CD4-positive, alpha-beta memory T cell (primary cell): ENCODE measurements at regions not wholly inside any gene's neighbourhood (a gene's known extent, or its start where the extent isn't known, plus 50 kb on each side); places are given as distances from the start of the nearest gene placed in this dataset.

Experiments
- CTCF ChIA-PET: fragments of 350-600 bp; sonication (Branson Sonifier 250); formaldehyde crosslinking; loops from one replicate; lab custom pipeline; 2021; ENCODE audit warnings: inconsistent platforms; ENCODE audit not compliant: partially characterized antibody; lab: Charles Lee
- POLR2A ChIA-PET: fragments of 350-600 bp; sonication (Branson Sonifier 250); formaldehyde crosslinking; loops from one replicate; lab custom pipeline; 2021; ENCODE audit not compliant: partially characterized antibody; lab: Charles Lee
- DNase-seq, 5 donors: peaks; one replicate each; pipeline versions ENCODE4 v3.0.0 to v3.0.0-alpha.2; 2020 to 2022; ENCODE audit warnings: mixed read lengths in 1 of 5
- H3K27ac ChIP-seq: one replicate; pipeline ENCODE4 v1.7.0; 2013; ENCODE audit warnings: low read depth, low read length
- H3K27me3 ChIP-seq: 2 replicates; pipeline ENCODE4 v1.7.0; 2013; ENCODE audit warnings: mild to moderate bottlenecking, low read length, moderate library complexity; ENCODE audit not compliant: insufficient read depth
- H3K36me3 ChIP-seq: 2 replicates; pipeline ENCODE4 v1.7.0; 2013; ENCODE audit warnings: mild to moderate bottlenecking, low read length, moderate library complexity; ENCODE audit not compliant: insufficient read depth
- H3K4me1 ChIP-seq: 2 replicates; pipeline ENCODE4 v1.7.0; 2013; ENCODE audit warnings: mild to moderate bottlenecking, low read length, moderate library complexity; ENCODE audit not compliant: insufficient read depth
- H3K4me3 ChIP-seq, 2 donors: one replicate each; pipeline ENCODE4 v1.7.0; 2013; ENCODE audit warnings: low read length in 2 of 2, mild to moderate bottlenecking in 1 of 2
- H3K9me3 ChIP-seq, 2 donors: one replicate each; pipeline ENCODE4 v1.7.0; 2013; ENCODE audit warnings: low read length in 2 of 2, control low read depth in 1 of 2; ENCODE audit not compliant: control insufficient read depth in 1 of 2
- H3K27ac Mint-ChIP-seq, 7 donors: one replicate each; pipeline ENCODE4 v1.8.0; 2020 to 2021; ENCODE audit warnings: mixed read lengths in 7 of 7, mild to moderate bottlenecking in 6 of 7, inconsistent platforms in 3 of 7, moderate library complexity in 3 of 7
- H3K27me3 Mint-ChIP-seq, 2 donors: one replicate each; pipeline ENCODE4 v1.8.0; 2020 to 2021; ENCODE audit warnings: mixed read lengths in 2 of 2
- H3K36me3 Mint-ChIP-seq, 2 donors: one replicate each; pipeline ENCODE4 v1.8.0; 2020 to 2021; ENCODE audit warnings: mixed read lengths in 2 of 2, inconsistent platforms in 1 of 2, mild to moderate bottlenecking in 1 of 2
- H3K4me1 Mint-ChIP-seq, 4 donors: one replicate each; pipeline ENCODE4 v1.8.0; 2020 to 2021; ENCODE audit warnings: mixed read lengths in 4 of 4, mild to moderate bottlenecking in 1 of 4
- H3K4me3 Mint-ChIP-seq, 8 donors: one replicate each; pipeline ENCODE4 v1.8.0; 2020 to 2021; ENCODE audit warnings: mixed read lengths in 8 of 8, mild to moderate bottlenecking in 7 of 8, moderate library complexity in 6 of 8, inconsistent platforms in 3 of 8
- H3K9me3 Mint-ChIP-seq, 8 donors: one replicate each; pipeline ENCODE4 v1.8.0; 2020 to 2021; ENCODE audit warnings: mixed read lengths in 8 of 8, mild to moderate bottlenecking in 5 of 8, inconsistent platforms in 3 of 8, moderate library complexity in 1 of 8
- intact Hi-C: fragments of 100-400 bp; cut with micrococcal nuclease; formaldehyde crosslinking; loops from one replicate; pipeline ENCODE4 v1.15.1; 2023

DNA sequence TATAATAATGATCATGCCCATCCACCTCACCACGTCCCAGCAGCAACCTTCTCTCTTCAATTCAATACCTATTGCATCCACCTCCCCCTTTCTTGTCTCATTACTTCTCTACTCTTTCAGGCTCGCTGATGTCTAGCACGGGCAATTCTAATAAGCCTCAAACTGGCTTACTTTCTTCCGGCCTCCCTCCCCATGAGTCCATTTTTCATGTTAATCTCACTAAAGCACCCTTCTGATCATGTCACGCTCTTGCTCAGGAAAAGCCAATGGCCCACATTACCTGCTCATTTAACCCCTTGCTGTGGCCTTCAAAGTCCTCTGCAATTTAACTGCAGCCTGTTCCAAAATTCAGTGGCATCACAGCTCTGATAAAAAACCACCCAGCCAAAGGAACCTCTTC, 105.1 kb downstream of the UTRN start:
- Mint-ChIP-seq H3K36me3 (peaks cover 31 to 39% of the 10 kb centered on the region in 2 donors), H3K4me1 (peaks cover 31 to 77% (median 50%) of the 10 kb centered on the region in 4 donors), H3K4me3 (no peak overlapping the region), H3K27me3 (no peaks in the 10 kb centered on the region), H3K27ac (no peak overlapping the region), H3K9me3 (peaks cover 0 to 2% (median 0%) of the 10 kb centered on the region in 8 donors)
- Histone ChIP-seq H3K4me1 (peaks cover 35% of the 10 kb centered on the region), H3K36me3 (no peaks in the 10 kb centered on the region), H3K27ac (no peak overlapping the region), H3K27me3 (no peaks in the 10 kb centered on the region), H3K9me3 (no peaks in the 10 kb centered on the region), H3K4me3 (no peak overlapping the region)
- intact Hi-C loops: no loop called here
- CTCF ChIA-PET: no interaction called here
- DNase-seq: no peak
- POLR2A ChIA-PET: interaction anchor here (1.2 kb wide), 1 partner anchor 11 kb away, joined by 3 read pairs; no protein-coding TSS in a partner anchor

GRCh38 chr6:144390886-144391285, 105.8 kb downstream of the UTRN start:
- Mint-ChIP-seq H3K36me3 (peaks cover 32 to 39% of the 10 kb centered on the region in 2 donors), H3K9me3 (peaks cover 0 to 2% (median 0%) of the 10 kb centered on the region in 8 donors), H3K4me3 (no peak overlapping the region), H3K27me3 (no peaks in the 10 kb centered on the region), H3K4me1 (peaks cover 33 to 76% (median 51%) of the 10 kb centered on the region in 4 donors), H3K27ac (peak overlapping the region in 1 of 7 donors; percentile 60)
- no peak for DNase-seq
- Histone ChIP-seq H3K36me3 (no peaks in the 10 kb centered on the region), H3K27me3 (no peaks in the 10 kb centered on the region), H3K9me3 (no peaks in the 10 kb centered on the region), H3K4me3 (no peak overlapping the region), H3K27ac (no peak overlapping the region), H3K4me1 (peaks cover 35% of the 10 kb centered on the region)
- intact Hi-C loops: no loop called here
- ChIA-PET POLR2A (interaction anchor here (1.2 kb wide), 1 partner anchor 12 kb away, joined by 3 read pairs; no protein-coding TSS in a partner anchor), CTCF (no interaction called here)

- CTCF ChIA-PET: no interaction called here
- peaks cover 35% of the 10 kb centered on the region for H3K4me1 ChIP-seq
- Mint-ChIP-seq H3K9me3 (peaks cover 0 to 8% (median 3%) of the 10 kb centered on the region in 8 donors), H3K27me3 (no peaks in the 10 kb centered on the region), H3K27ac (peak overlapping the region in 1 of 7 donors; percentile 0), H3K36me3 (peaks cover 41 to 46% of the 10 kb centered on the region in 2 donors), H3K4me3 (peak overlapping the region in 2 of 8 donors; percentile 13 to 17), H3K4me1 (peaks cover 38 to 76% (median 54%) of the 10 kb centered on the region in 4 donors)
- H3K4me3 ChIP-seq: no peak overlapping the region
- DNase-seq: no peak
- intact Hi-C loops: no loop called here
- H3K27ac ChIP-seq: no peak overlapping the region
- POLR2A ChIA-PET: no interaction called here
- H3K9me3 ChIP-seq: no peaks in the 10 kb centered on the region
- no peaks in the 10 kb centered on the region for H3K36me3 ChIP-seq
- no peaks in the 10 kb centered on the region for H3K27me3 ChIP-seq
Observed at GRCh38 chr6:144392536-144392935, 107.4 kb downstream of the UTRN start.

GRCh38 chr6:144394210-144394609, 109.1 kb downstream of the UTRN start:
- ChIA-PET CTCF (no interaction called here), POLR2A (no interaction called here)
- no peak overlapping the region for H3K27ac ChIP-seq
- H3K9me3 ChIP-seq: peaks cover 2 to 6% of the 10 kb centered on the region in 2 donors
- Mint-ChIP-seq H3K27ac (peak overlapping the region in 1 of 7 donors; percentile 36), H3K36me3 (peaks cover 41 to 48% of the 10 kb centered on the region in 2 donors), H3K27me3 (no peaks in the 10 kb centered on the region), H3K9me3 (peaks cover 0 to 16% (median 5%) of the 10 kb centered on the region in 8 donors), H3K4me3 (no peak overlapping the region), H3K4me1 (peaks cover 34 to 74% (median 56%) of the 10 kb centered on the region in 4 donors)
- peaks cover 35% of the 10 kb centered on the region for H3K4me1 ChIP-seq
- H3K4me3 ChIP-seq: no peak overlapping the region
- H3K36me3 ChIP-seq: no peaks in the 10 kb centered on the region
- intact Hi-C loops: no loop called here
- no peak for DNase-seq
- no peaks in the 10 kb centered on the region for H3K27me3 ChIP-seq

- H3K27ac Mint-ChIP-seq: no peak overlapping the region
- DNase-seq: no peak
- peaks cover 31% of the 10 kb centered on the region for H3K4me1 ChIP-seq
- no peaks in the 10 kb centered on the region for H3K36me3 ChIP-seq
- intact Hi-C loops: no loop called here
- no peak overlapping the region for H3K4me3 ChIP-seq
- ChIA-PET CTCF (no interaction called here), POLR2A (no interaction called here)
- H3K36me3 Mint-ChIP-seq: peaks cover 45 to 54% of the 10 kb centered on the region in 2 donors
- no peak overlapping the region for H3K4me3 Mint-ChIP-seq
- peaks cover 0 to 16% (median 5%) of the 10 kb centered on the region in 8 donors for H3K9me3 Mint-ChIP-seq
- H3K4me1 Mint-ChIP-seq: peaks cover 39 to 76% (median 59%) of the 10 kb centered on the region in 4 donors
- no peaks in the 10 kb centered on the region for H3K27me3 Mint-ChIP-seq
- H3K27ac ChIP-seq: no peak overlapping the region
- peaks cover 2 to 6% of the 10 kb centered on the region in 2 donors for H3K9me3 ChIP-seq
- no peaks in the 10 kb centered on the region for H3K27me3 ChIP-seq
Observed at GRCh38 chr6:144395014-144395413, 109.9 kb downstream of the UTRN start.

DNA sequence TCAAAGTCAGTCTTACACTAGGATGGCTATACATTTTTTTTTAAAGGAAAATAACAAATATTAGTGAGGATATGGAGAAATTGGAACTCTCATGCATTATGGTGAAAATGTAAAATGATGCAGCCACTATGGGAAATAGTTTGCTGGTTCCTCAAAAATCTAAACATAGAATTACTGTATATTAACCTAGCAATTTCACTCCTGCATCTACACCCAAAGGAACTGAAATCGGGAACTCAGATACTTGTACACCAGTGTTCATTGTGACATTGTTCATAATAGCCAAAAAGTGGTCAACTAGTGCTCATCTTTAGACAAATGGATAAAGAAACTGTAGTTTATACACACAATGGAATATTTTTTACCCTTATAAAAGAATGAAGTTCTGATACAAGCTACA, 110.7 kb downstream of the UTRN start:
- ChIA-PET CTCF (interaction anchor here (1.3 kb wide), 1 partner anchor 10 kb away, joined by 3 read pairs; no protein-coding TSS in a partner anchor), POLR2A (no interaction called here)
- Mint-ChIP-seq H3K4me3 (no peak overlapping the region), H3K4me1 (peaks cover 38 to 73% (median 57%) of the 10 kb centered on the region in 4 donors), H3K9me3 (peaks cover 0 to 16% (median 5%) of the 10 kb centered on the region in 8 donors), H3K36me3 (peaks cover 38 to 47% of the 10 kb centered on the region in 2 donors), H3K27ac (peak overlapping the region in 2 of 7 donors; percentile 29 to 43), H3K27me3 (no peaks in the 10 kb centered on the region)
- Histone ChIP-seq H3K27me3 (no peaks in the 10 kb centered on the region), H3K4me1 (peaks cover 26% of the 10 kb centered on the region), H3K4me3 (no peak overlapping the region), H3K36me3 (no peaks in the 10 kb centered on the region), H3K9me3 (peaks cover 2 to 6% of the 10 kb centered on the region in 2 donors), H3K27ac (no peak overlapping the region)
- intact Hi-C loops: no loop called here
- no peak for DNase-seq

DNA sequence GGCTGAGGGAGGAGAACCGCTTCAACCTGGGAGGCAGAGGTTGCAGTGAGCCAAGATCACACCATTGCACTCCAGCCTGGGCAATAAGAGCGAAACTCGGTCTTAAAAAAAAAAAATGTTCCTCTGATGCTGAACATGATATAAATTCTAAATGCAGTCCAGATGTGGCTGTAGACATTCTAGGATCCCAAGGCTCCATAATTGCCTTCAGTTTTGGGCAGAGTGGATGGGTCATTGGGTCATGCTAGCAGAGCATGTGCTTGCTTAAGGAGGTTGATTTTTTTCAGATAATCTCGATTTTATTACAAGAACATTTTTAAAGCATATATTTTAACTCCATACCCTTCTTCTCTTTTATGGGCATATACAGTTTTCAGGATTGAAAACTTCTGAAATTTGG, 112.0 kb downstream of the UTRN start:
- no peaks in the 10 kb centered on the region for H3K27me3 Mint-ChIP-seq
- peak overlapping the region in 1 of 8 donors; percentile 10 for H3K4me3 Mint-ChIP-seq
- H3K27ac Mint-ChIP-seq: no peak overlapping the region
- Histone ChIP-seq H3K36me3 (no peaks in the 10 kb centered on the region), H3K4me3 (no peak overlapping the region), H3K9me3 (peaks cover 2 to 6% of the 10 kb centered on the region in 2 donors), H3K4me1 (peaks cover 13% of the 10 kb centered on the region), H3K27ac (no peak overlapping the region), H3K27me3 (no peaks in the 10 kb centered on the region)
- POLR2A ChIA-PET: no interaction called here
- DNase-seq: no peak
- CTCF ChIA-PET: no interaction called here
- intact Hi-C loops: no loop called here
- peaks cover 43 to 53% of the 10 kb centered on the region in 2 donors for H3K36me3 Mint-ChIP-seq
- H3K9me3 Mint-ChIP-seq: peaks cover 0 to 16% (median 5%) of the 10 kb centered on the region in 8 donors
- H3K4me1 Mint-ChIP-seq: peaks cover 39 to 70% (median 56%) of the 10 kb centered on the region in 4 donors
